Peyer's patch (tissue), 4 donors: ENCODE measurements at regions not wholly inside any gene's neighbourhood (a gene's known extent, or its start where the extent isn't known, plus 50 kb on each side); places are given as distances from the start of the nearest gene placed in this dataset.

Experiments used
- POLR2A ChIP-seq, 2 donors: fragments of 450-650 bp; IDR thresholded peaks; one replicate each; pipeline ENCODE4 v1.5.1; 2017; ENCODE audit warnings: antibody characterized with exemption in 2 of 2, mild to moderate bottlenecking in 2 of 2, moderate library complexity in 2 of 2
- TF ChIP-seq, protein P1 (sequence below), 6 experiments: fragments of 450-650 bp in 4 of 6; fragments of 200-600 bp in 2 of 6; sonication (generic) in 1 of 6; IDR thresholded peaks; one replicate each; pipeline ENCODE4 v1.5.1; 2017 to 2019; ENCODE audit warnings: antibody characterized with exemption in 6 of 6, mild to moderate bottlenecking in 3 of 6, moderate library complexity in 1 of 6

DNA sequence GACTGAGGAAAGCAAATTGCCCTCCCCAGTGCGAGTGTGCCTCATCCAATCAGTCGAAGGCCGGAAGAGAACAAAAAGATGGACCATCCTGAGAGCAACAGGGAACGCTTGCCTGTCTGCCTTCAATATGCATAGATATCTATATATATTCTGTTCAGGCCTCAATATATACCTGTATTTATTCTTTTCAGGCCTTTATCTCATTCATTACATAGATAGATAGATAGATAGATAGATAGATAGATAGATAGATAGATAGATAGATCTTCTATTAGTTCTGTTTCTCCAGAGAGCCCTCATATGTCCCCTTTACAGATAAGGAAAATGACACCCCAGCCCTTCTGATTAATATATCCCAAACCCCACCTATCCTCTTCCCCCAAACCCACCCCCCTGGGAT lies 55.1 kb upstream of the LMO2 start:
- TF ChIP-seq, protein P1, sequence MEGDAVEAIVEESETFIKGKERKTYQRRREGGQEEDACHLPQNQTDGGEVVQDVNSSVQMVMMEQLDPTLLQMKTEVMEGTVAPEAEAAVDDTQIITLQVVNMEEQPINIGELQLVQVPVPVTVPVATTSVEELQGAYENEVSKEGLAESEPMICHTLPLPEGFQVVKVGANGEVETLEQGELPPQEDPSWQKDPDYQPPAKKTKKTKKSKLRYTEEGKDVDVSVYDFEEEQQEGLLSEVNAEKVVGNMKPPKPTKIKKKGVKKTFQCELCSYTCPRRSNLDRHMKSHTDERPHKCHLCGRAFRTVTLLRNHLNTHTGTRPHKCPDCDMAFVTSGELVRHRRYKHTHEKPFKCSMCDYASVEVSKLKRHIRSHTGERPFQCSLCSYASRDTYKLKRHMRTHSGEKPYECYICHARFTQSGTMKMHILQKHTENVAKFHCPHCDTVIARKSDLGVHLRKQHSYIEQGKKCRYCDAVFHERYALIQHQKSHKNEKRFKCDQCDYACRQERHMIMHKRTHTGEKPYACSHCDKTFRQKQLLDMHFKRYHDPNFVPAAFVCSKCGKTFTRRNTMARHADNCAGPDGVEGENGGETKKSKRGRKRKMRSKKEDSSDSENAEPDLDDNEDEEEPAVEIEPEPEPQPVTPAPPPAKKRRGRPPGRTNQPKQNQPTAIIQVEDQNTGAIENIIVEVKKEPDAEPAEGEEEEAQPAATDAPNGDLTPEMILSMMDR (IDR thresholded peaks at IDR 0.05) = no peak
- no peak for TF ChIP-seq POLR2A (IDR thresholded peaks at IDR 0.05)
